GM12878 (cell line): ENCODE measurements at regions not wholly inside any gene's neighbourhood (a gene's known extent, or its start where the extent isn't known, plus 50 kb on each side); places are given as distances from the start of the nearest gene placed in this dataset.
A peak's percentile ranks its signal among the peaks of the same experiment; 100 is the strongest.

ENCODE experiments used
- ATAC-seq: fragments of 200-7000 bp; cut with Tn5 transposase; 3 replicates; pipeline ENCODE4 v1.9.1; 2020; ENCODE audit warnings: mild to moderate bottlenecking, moderate library complexity
- BruUV-seq: library from RNA; stranded (reverse); fragments of 400-500 nt; replicated peaks from 2 replicates; lab custom pipeline; 2021; lab: Mats Ljungman, UMichigan
- CTCF ChIA-PET: fragments of 300-600 bp; sonication (Branson Sonifier 250); formaldehyde crosslinking; extraction: SDS; loops from one replicate; lab custom pipeline; 2021; ENCODE audit warnings: inconsistent platforms; lab: Yijun Ruan, JAX
- POLR2A ChIA-PET: fragments of 350-600 bp; formaldehyde crosslinking; extraction: SDS; loops from one replicate; lab custom pipeline; 2021; ENCODE audit warnings: inconsistent platforms; lab: Charles Lee
- RAD21 ChIA-PET: fragments of 300-600 bp; sonication (Branson Sonifier 250); formaldehyde crosslinking; loops from one replicate; lab custom pipeline; 2023; ENCODE audit warnings: antibody characterized with exemption; ENCODE audit not compliant: unreplicated experiment; lab: Charles Lee
- SMC1A ChIA-PET: fragments of 300-600 bp; sonication (Branson Sonifier 250); formaldehyde crosslinking; loops from one replicate; lab custom pipeline; 2023; ENCODE audit not compliant: unreplicated experiment, uncharacterized antibody; lab: Charles Lee
- DNase-seq: peaks from one replicate; pipeline ENCODE4 v3.0.0-alpha.2; 2011; ENCODE audit warnings: low read depth, low spot score
- FAIRE-seq: peaks from 3 replicates; lab custom pipeline; 2011; peaks lifted over from hg19 to GRCh38; lab: Jason Lieb, UNC
- H2AFZ ChIP-seq: 2 replicates; pipeline ENCODE4 v1.6.0; 2011; ENCODE audit warnings: low read depth, low read length, control low read depth; ENCODE audit not compliant: control insufficient read depth
- H3K27ac ChIP-seq: 2 replicates; pipeline ENCODE4 v1.5.1; 2011; ENCODE audit warnings: control low read depth; ENCODE audit not compliant: control insufficient read depth, insufficient read depth
- H3K27me3 ChIP-seq, 2 experiments: replicated peaks in 1 of 2; 2 replicates each; pipeline versions ENCODE4 v1.6.0 to v1.6.1; 2011; ENCODE audit warnings: low read length in 1 of 2; ENCODE audit not compliant: control insufficient read depth in 2 of 2, insufficient read depth in 2 of 2
- H3K36me3 ChIP-seq, 2 experiments: 2 replicates each; pipeline ENCODE4 v1.5.1; 2011; ENCODE audit warnings: low read length in 1 of 2; ENCODE audit not compliant: control insufficient read depth in 2 of 2, insufficient read depth in 2 of 2
- H3K4me1 ChIP-seq: 2 replicates; pipeline ENCODE4 v1.6.1; 2011; ENCODE audit warnings: mild to moderate bottlenecking, low read length, moderate library complexity, mixed read lengths; ENCODE audit not compliant: control insufficient read depth, insufficient read depth
- H3K4me2 ChIP-seq: 2 replicates; pipeline ENCODE4 v1.6.0; 2011; ENCODE audit warnings: control low read depth; ENCODE audit not compliant: control insufficient read depth, insufficient read depth
- H3K4me3 ChIP-seq: fragments of 200-600 bp; sonication (generic); 2 replicates; pipeline ENCODE4 v1.5.1; 2016
- H3K79me2 ChIP-seq: 2 replicates; pipeline ENCODE4 v1.6.0; 2011; ENCODE audit warnings: low read length; ENCODE audit not compliant: control insufficient read depth, insufficient read depth
- H3K9ac ChIP-seq: 2 replicates; pipeline ENCODE4 v1.8.0; 2011; ENCODE audit warnings: low read length, control low read depth, mixed read lengths; ENCODE audit not compliant: control insufficient read depth, insufficient read depth
- H3K9me3 ChIP-seq: replicated peaks from 3 replicates; pipeline ENCODE4 v1.5.1; 2011; ENCODE audit warnings: mild to moderate bottlenecking, low read length; ENCODE audit not compliant: control insufficient read depth, insufficient read depth
- H4K20me1 ChIP-seq: 2 replicates; pipeline ENCODE4 v1.6.0; 2011; ENCODE audit not compliant: control insufficient read depth, insufficient read depth
- ATF2 ChIP-seq: IDR thresholded peaks from 2 replicates; pipeline ENCODE4 v1.6.1; 2012; ENCODE audit warnings: low read length, inconsistent platforms
- BCL11A ChIP-seq: IDR thresholded peaks from 2 replicates; pipeline ENCODE4 v1.6.1; 2011; ENCODE audit warnings: low read depth, low read length
- CHD4 ChIP-seq: fragments of 200-600 bp; sonication (generic); IDR thresholded peaks from 2 replicates; pipeline ENCODE4 v1.6.1; 2016; ENCODE audit warnings: mild to moderate bottlenecking
- FOS ChIP-seq: IDR thresholded peaks from 3 replicates; pipeline ENCODE4 v1.6.1; 2011; ENCODE audit warnings: borderline replicate concordance; ENCODE audit not compliant: insufficient read length; ENCODE audit errors: extremely low read depth
- MTA3 ChIP-seq: IDR thresholded peaks from 2 replicates; pipeline ENCODE4 v1.6.1; 2012; ENCODE audit warnings: low read length, inconsistent platforms, borderline replicate concordance
- MYB ChIP-seq: fragments of 150-350 bp; IDR thresholded peaks from 2 replicates; pipeline ENCODE4 v1.6.1; 2014; ENCODE audit warnings: mild to moderate bottlenecking, low read depth, low read length, borderline replicate concordance
- NFXL1 ChIP-seq: fragments of 450-650 bp; IDR thresholded peaks from 2 replicates; pipeline ENCODE4 v1.6.1; 2017; ENCODE audit warnings: antibody characterized with exemption, mild to moderate bottlenecking, borderline replicate concordance
- PRDM15 ChIP-seq: fragments of 450-650 bp; formaldehyde crosslinking; IDR thresholded peaks from 2 replicates; pipeline ENCODE4 v1.4.0; 2020; ENCODE audit warnings: mild to moderate bottlenecking, moderate library complexity
- RAD51 ChIP-seq: fragments of 450-650 bp; IDR thresholded peaks from 2 replicates; pipeline ENCODE4 v1.6.1; 2016; ENCODE audit warnings: moderate library complexity, mild to moderate bottlenecking, inconsistent platforms
- RELA ChIP-seq: fragments of 450-650 bp; IDR thresholded peaks from 2 replicates; pipeline ENCODE4 v1.8.0; 2014; ENCODE audit warnings: borderline replicate concordance; ENCODE audit not compliant: partially characterized antibody
- ZBTB4 ChIP-seq: fragments of 450-650 bp; formaldehyde crosslinking; IDR thresholded peaks from 2 replicates; pipeline ENCODE4 v1.4.0; 2022; ENCODE audit warnings: mild to moderate bottlenecking, moderate library complexity
- ZNF207 ChIP-seq: fragments of 450-650 bp; IDR thresholded peaks from 2 replicates; pipeline ENCODE4 v1.6.1; 2014; ENCODE audit warnings: antibody characterized with exemption, mild to moderate bottlenecking, borderline replicate concordance
- ZNF622 ChIP-seq: fragments of 450-650 bp; IDR thresholded peaks from 2 replicates; pipeline ENCODE4 v1.6.1; 2017; ENCODE audit warnings: mild to moderate bottlenecking, inconsistent platforms
- WGBS: methylation state at CpG from one replicate; pipeline ENCODE4 v1.1.6; 2016; ENCODE audit warnings: low lambda C conversion rate; ENCODE audit not compliant: insufficient replicate concordance, insufficient coverage; ENCODE audit errors: missing lambda C conversion rate; 5-methylcytosine and 5-hydroxymethylcytosine counted together
- in situ Hi-C: fragments of 300-500 bp; cut with MboI; formaldehyde crosslinking; loops from 9 replicates; pipeline ENCODE4 v1.14.3; 2018; ENCODE audit warnings: mixed read lengths
- intact Hi-C: fragments of 100-400 bp; cut with micrococcal nuclease; formaldehyde crosslinking; loops from one replicate; pipeline ENCODE4 v1.14.2; 2022; ENCODE audit not compliant: unreplicated experiment

- TF ChIP-seq PRDM15 (CRISPR knock-in tag) (no peak), BCL11A (no peak), RELA (no peak), ZNF207 (no peak), NFXL1 (no peak), MTA3 (no peak)
- TF ChIP-seq, all 136 proteins: peak for 0
These were observed 279.7 kb downstream of the CDC5L start (continued) for GRCh38 chr6:44667226-44667625.

- H3K27ac ChIP-seq, result no peak overlapping the region
- H3K4me2 ChIP-seq, result no peak overlapping the region
- ATAC-seq (peak; percentile 89), DNase-seq (no peak), FAIRE-seq (no peak)
- BruUV-seq, result no TSS peak
- RAD21 ChIA-PET, result interaction anchor here (1.0 to 1.4 kb wide), 6 partner anchors 12 to 1255 kb away, joined by 3 to 5 read pairs (median 4); no protein-coding TSS in a partner anchor
- H3K27me3 ChIP-seq, result no peaks in the 10 kb centered on the region; a peak in 1 of 4 replicates
- intact Hi-C loops, result loop anchor here (10.0 kb wide), 1 partner anchor 267 kb away; no protein-coding TSS in a partner anchor
- SMC1A ChIA-PET, result interaction anchor here (0.6 to 2.4 kb wide), 11 partner anchors 10 to 1253 kb away, joined by 3 to 9 read pairs (median 4); no protein-coding TSS in a partner anchor
- no peak overlapping the region for H2AFZ ChIP-seq
- no peak overlapping the region for H3K9ac ChIP-seq
- no peaks in the 10 kb centered on the region; the same call in 2 of the 3 replicates for H3K9me3 ChIP-seq
- no peak overlapping the region for H3K4me3 ChIP-seq
- H3K79me2 ChIP-seq, result no peaks in the 10 kb centered on the region
- POLR2A ChIA-PET, result interaction anchor here (0.6 kb wide), 1 partner anchor 415 kb away, joined by 3 read pairs; no protein-coding TSS in a partner anchor
- H3K36me3 ChIP-seq, result no peaks in the 10 kb centered on the region
- in situ Hi-C loops, result no loop called here
- 29% methylated on average over 9 of the region's 9 CpGs for WGBS
- H4K20me1 ChIP-seq, result no peaks in the 10 kb centered on the region
- CTCF ChIA-PET, result interaction anchor here (0.6 to 3.3 kb wide), 15 partner anchors 9 to 1254 kb away, joined by 3 to 22 read pairs (median 4); no protein-coding TSS in a partner anchor
- no peaks in the 10 kb centered on the region for H3K4me1 ChIP-seq
- no peak for TF ChIP-seq ZNF622
- TF ChIP-seq RAD51, result no peak
- TF ChIP-seq MYB, result no peak
- no peak for TF ChIP-seq ATF2
- TF ChIP-seq BCL11A, result no peak
- no peak for TF ChIP-seq CHD4
- TF ChIP-seq FOS, result no peak
- no peak for TF ChIP-seq ZBTB4
These were observed 280.3 kb downstream of the CDC5L start for GRCh38 chr6:44667668-44668390.
